HG03175 (cell line): ENCODE measurements at regions not wholly inside any gene's neighbourhood (a gene's known extent, or its start where the extent isn't known, plus 50 kb on each side); places are given as distances from the start of the nearest gene placed in this dataset.

Experiments
- ATAC-seq: cut with Tn5 transposase; IDR thresholded peaks from one replicate; pipeline ENCODE4 v1.9.1; 2021; ENCODE audit warnings: mild to moderate bottlenecking, moderate library complexity; ENCODE audit not compliant: unreplicated experiment

GRCh38 chr7:11290863-11291262 lies 317.2 kb downstream of the PHF14 start:
- ATAC-seq: no peak

GRCh38 chr7:11294218-11294617 lies 320.5 kb downstream of the PHF14 start:
- ATAC-seq: no peak

GRCh38 chr7:11294965-11295364 lies 321.3 kb downstream of the PHF14 start:
- ATAC-seq: no peak

DNA sequence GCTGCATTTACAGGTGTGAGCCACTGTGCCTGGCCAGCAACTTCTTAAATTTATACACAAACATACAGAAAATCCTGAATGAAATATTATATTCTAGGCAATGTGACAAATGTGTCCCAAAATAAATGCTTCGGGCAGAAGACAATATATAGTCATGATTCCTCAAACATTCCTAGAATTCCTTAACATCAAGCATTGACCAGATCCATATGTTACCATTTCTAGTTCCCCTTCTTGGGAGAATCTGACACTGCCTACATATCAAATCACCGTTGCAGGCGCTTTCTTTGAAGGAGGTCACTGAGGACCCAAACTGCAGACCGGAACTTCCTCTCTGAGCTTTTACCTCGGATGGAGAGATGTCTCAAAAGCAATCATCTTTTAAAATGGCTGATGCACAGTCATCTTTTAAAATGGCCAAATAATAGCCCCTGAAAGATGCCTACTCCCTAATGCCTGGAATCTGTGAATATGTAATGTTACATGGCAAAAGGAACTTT lies 323.5 kb downstream of the PHF14 start:
- ATAC-seq: no peak

DNA sequence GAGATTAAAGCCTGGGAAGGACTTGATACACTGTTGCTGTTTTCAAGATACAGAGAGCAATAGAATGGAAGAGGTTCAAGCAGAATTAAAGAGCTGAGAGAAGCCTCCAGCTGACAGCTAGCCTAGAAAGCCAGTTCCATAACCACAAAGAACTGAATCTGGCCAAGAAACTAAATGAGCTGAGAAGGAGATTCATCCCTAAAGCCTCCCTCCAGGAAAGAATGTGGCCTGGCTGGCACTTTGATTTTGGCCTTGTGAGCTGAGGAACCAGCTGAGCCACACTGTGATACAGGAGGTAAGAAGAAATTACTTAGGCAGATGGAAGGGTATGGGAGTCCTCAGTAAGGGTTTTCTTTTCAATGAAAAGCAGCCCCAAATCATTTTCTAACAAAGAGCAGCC lies 324.1 kb downstream of the PHF14 start:
- ATAC-seq: no peak

GRCh38 chr7:11298220-11298619 lies 324.5 kb downstream of the PHF14 start:
- ATAC-seq: no peak

- no peak for ATAC-seq
Observed at GRCh38 chr7:11300241-11300640, 326.6 kb downstream of the PHF14 start.

GRCh38 chr7:11302121-11302520 lies 328.4 kb downstream of the PHF14 start:
- ATAC-seq: no peak

DNA sequence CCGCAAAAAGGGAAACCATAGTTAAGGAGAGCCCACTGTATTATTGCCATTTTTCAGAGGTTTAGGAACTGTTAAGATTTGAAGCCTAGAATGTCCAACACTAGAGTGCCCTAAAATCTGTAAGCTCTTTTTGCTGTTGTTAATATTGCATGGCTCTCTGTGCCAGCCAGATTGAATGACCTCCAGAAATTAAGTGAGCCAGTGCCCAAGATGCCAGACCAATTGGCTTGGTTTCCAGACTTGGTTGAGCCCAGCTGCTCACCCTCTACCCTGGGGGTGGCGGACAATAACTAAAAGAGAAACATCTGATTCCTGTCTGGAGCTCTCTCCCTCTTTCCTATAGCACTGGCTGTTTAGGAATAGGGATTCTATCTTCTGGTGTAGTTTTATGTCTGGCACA lies 340.1 kb downstream of the PHF14 start:
- ATAC-seq: no peak

GRCh38 chr7:11315666-11316258 lies 342.1 kb downstream of the PHF14 start:
- ATAC-seq: no peak

DNA sequence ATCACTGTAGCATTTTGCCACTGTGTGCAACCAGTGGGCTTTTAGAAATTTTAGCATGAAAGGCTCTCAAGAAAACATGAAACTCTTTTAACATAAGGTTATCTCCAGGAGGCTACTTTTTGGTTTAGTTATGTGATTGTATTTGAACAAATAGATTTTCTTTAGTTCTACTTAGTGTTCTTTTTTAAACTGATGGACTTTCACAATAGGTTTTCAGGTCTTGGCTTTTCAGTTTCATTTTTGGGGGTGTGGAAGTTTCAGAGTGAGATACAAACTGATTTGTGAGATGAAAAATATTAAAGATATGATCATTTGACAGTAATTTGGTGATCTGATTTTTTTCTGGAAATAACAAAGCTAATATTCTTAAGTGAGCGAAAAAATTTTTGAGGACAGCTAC lies 344.1 kb downstream of the PHF14 start:
- peak; percentile 41 for ATAC-seq

DNA sequence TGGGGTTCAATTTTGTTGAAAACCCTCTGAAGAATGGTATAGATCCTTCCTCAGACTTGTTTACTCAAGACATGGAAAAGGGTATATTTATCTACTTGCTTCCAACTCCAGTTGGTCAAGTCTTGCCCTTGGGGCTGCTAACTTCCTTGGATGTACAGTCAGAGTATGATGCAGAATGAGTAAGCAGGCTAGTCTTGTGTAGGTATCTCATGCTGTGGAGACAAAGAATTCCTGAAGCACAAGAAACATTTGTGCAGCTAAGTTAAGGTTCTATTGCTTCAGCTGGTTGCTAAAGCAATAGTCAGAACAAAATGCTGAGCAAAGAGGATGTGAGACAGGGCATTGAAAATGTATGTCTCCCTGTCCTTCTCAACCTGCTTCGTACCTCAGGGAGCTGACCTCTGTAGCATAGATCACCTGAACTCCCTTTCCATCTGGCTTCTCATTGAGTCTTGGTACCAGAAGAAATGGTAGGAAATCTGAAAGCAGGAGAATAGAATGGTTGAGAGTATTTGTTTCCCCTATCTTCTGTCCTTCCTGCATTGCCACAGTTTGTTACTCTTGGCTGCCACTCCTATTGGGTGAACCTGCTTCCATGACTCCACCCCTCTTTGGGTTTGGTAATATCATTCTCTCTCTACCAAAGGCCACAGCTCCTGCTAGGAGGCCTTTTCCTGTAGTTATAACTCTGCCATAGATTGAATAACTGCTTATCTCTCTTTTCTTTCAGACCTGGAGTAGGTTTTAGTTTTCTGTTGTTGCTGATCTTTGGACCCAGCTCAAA lies 346.0 kb downstream of the PHF14 start:
- no peak for ATAC-seq
